GM12878 (cell line): ENCODE measurements at regions not wholly inside any gene's neighbourhood (a gene's known extent, or its start where the extent isn't known, plus 50 kb on each side); places are given as distances from the start of the nearest gene placed in this dataset.
A peak's percentile ranks its signal among the peaks of the same experiment; 100 is the strongest.

Experiments used
- ATAC-seq: fragments of 200-7000 bp; cut with Tn5 transposase; 3 replicates; pipeline ENCODE4 v1.9.1; 2020; ENCODE audit warnings: mild to moderate bottlenecking, moderate library complexity
- BruUV-seq: library from RNA; stranded (reverse); fragments of 400-500 nt; replicated peaks from 2 replicates; lab custom pipeline; 2021; lab: Mats Ljungman, UMichigan
- CTCF ChIA-PET: fragments of 300-600 bp; sonication (Branson Sonifier 250); formaldehyde crosslinking; extraction: SDS; loops from one replicate; lab custom pipeline; 2021; ENCODE audit warnings: inconsistent platforms; lab: Yijun Ruan, JAX
- POLR2A ChIA-PET: fragments of 350-600 bp; formaldehyde crosslinking; extraction: SDS; loops from one replicate; lab custom pipeline; 2021; ENCODE audit warnings: inconsistent platforms; lab: Charles Lee
- RAD21 ChIA-PET: fragments of 300-600 bp; sonication (Branson Sonifier 250); formaldehyde crosslinking; loops from one replicate; lab custom pipeline; 2023; ENCODE audit warnings: antibody characterized with exemption; ENCODE audit not compliant: unreplicated experiment; lab: Charles Lee
- SMC1A ChIA-PET: fragments of 300-600 bp; sonication (Branson Sonifier 250); formaldehyde crosslinking; loops from one replicate; lab custom pipeline; 2023; ENCODE audit not compliant: unreplicated experiment, uncharacterized antibody; lab: Charles Lee
- DNase-seq: peaks from one replicate; pipeline ENCODE4 v3.0.0-alpha.2; 2011; ENCODE audit warnings: low read depth, low spot score
- FAIRE-seq: peaks from 3 replicates; lab custom pipeline; 2011; peaks lifted over from hg19 to GRCh38; lab: Jason Lieb, UNC
- H2AFZ ChIP-seq: 2 replicates; pipeline ENCODE4 v1.6.0; 2011; ENCODE audit warnings: low read depth, low read length, control low read depth; ENCODE audit not compliant: control insufficient read depth
- H3K27ac ChIP-seq: 2 replicates; pipeline ENCODE4 v1.5.1; 2011; ENCODE audit warnings: control low read depth; ENCODE audit not compliant: control insufficient read depth, insufficient read depth
- H3K27me3 ChIP-seq, 2 experiments: replicated peaks in 1 of 2; 2 replicates each; pipeline versions ENCODE4 v1.6.0 to v1.6.1; 2011; ENCODE audit warnings: low read length in 1 of 2; ENCODE audit not compliant: control insufficient read depth in 2 of 2, insufficient read depth in 2 of 2
- H3K36me3 ChIP-seq, 2 experiments: 2 replicates each; pipeline ENCODE4 v1.5.1; 2011; ENCODE audit warnings: low read length in 1 of 2; ENCODE audit not compliant: control insufficient read depth in 2 of 2, insufficient read depth in 2 of 2
- H3K4me1 ChIP-seq: 2 replicates; pipeline ENCODE4 v1.6.1; 2011; ENCODE audit warnings: mild to moderate bottlenecking, low read length, moderate library complexity, mixed read lengths; ENCODE audit not compliant: control insufficient read depth, insufficient read depth
- H3K4me2 ChIP-seq: 2 replicates; pipeline ENCODE4 v1.6.0; 2011; ENCODE audit warnings: control low read depth; ENCODE audit not compliant: control insufficient read depth, insufficient read depth
- H3K4me3 ChIP-seq: fragments of 200-600 bp; sonication (generic); 2 replicates; pipeline ENCODE4 v1.5.1; 2016
- H3K79me2 ChIP-seq: 2 replicates; pipeline ENCODE4 v1.6.0; 2011; ENCODE audit warnings: low read length; ENCODE audit not compliant: control insufficient read depth, insufficient read depth
- H3K9ac ChIP-seq: 2 replicates; pipeline ENCODE4 v1.8.0; 2011; ENCODE audit warnings: low read length, control low read depth, mixed read lengths; ENCODE audit not compliant: control insufficient read depth, insufficient read depth
- H3K9me3 ChIP-seq: replicated peaks from 3 replicates; pipeline ENCODE4 v1.5.1; 2011; ENCODE audit warnings: mild to moderate bottlenecking, low read length; ENCODE audit not compliant: control insufficient read depth, insufficient read depth
- H4K20me1 ChIP-seq: 2 replicates; pipeline ENCODE4 v1.6.0; 2011; ENCODE audit not compliant: control insufficient read depth, insufficient read depth
- ATF7 ChIP-seq: fragments of 450-650 bp; IDR thresholded peaks from 2 replicates; pipeline ENCODE4 v1.6.1; 2016; ENCODE audit warnings: low read depth, mild to moderate bottlenecking
- CEBPZ ChIP-seq: fragments of 150-350 bp; IDR thresholded peaks from 2 replicates; pipeline ENCODE4 v1.6.1; 2016; ENCODE audit warnings: low read depth, low read length
- KAT2A ChIP-seq: conservative IDR thresholded peaks from 2 replicates; pipeline ENCODE4 v1.6.1; 2011; ENCODE audit warnings: low read depth, low read length; ENCODE audit not compliant: control insufficient read depth
- MTA2 ChIP-seq: fragments of 450-650 bp; IDR thresholded peaks from 2 replicates; pipeline ENCODE4 v1.6.1; 2016; ENCODE audit warnings: low read depth, mild to moderate bottlenecking, moderate library complexity
- SIX5 ChIP-seq: IDR thresholded peaks from 2 replicates; pipeline ENCODE4 v1.6.1; 2011; ENCODE audit warnings: mild to moderate bottlenecking, low read depth, low read length, moderate library complexity; ENCODE audit not compliant: severe bottlenecking
- STAT3 ChIP-seq: IDR thresholded peaks from 2 replicates; pipeline ENCODE4 v1.6.1; 2011; ENCODE audit warnings: low read depth, low read length, improper control_type of control experiment
- TCF3 ChIP-seq: IDR thresholded peaks from 2 replicates; pipeline ENCODE4 v1.6.1; 2012; ENCODE audit warnings: low read depth, mild to moderate bottlenecking, low read length, borderline replicate concordance; ENCODE audit not compliant: insufficient read depth
- ZNF24 ChIP-seq: fragments of 450-650 bp; IDR thresholded peaks from 2 replicates; pipeline ENCODE4 v1.6.1; 2017; ENCODE audit warnings: antibody characterized with exemption, mild to moderate bottlenecking
- WGBS: methylation state at CpG from one replicate; pipeline ENCODE4 v1.1.6; 2016; ENCODE audit warnings: low lambda C conversion rate; ENCODE audit not compliant: insufficient replicate concordance, insufficient coverage; ENCODE audit errors: missing lambda C conversion rate; 5-methylcytosine and 5-hydroxymethylcytosine counted together
- in situ Hi-C: fragments of 300-500 bp; cut with MboI; formaldehyde crosslinking; loops from 9 replicates; pipeline ENCODE4 v1.14.3; 2018; ENCODE audit warnings: mixed read lengths
- intact Hi-C: fragments of 100-400 bp; cut with micrococcal nuclease; formaldehyde crosslinking; loops from one replicate; pipeline ENCODE4 v1.14.2; 2022; ENCODE audit not compliant: unreplicated experiment
- TF ChIP-seq, protein P1 (sequence below): fragments of 450-650 bp; formaldehyde crosslinking; IDR thresholded peaks from 2 replicates; pipeline ENCODE4 v1.5.0; 2022; ENCODE audit warnings: mild to moderate bottlenecking, missing genetic modification characterization
- TF ChIP-seq, protein P2 (sequence below): fragments of 450-650 bp; IDR thresholded peaks from 2 replicates; pipeline ENCODE4 v1.6.1; 2017; ENCODE audit warnings: mild to moderate bottlenecking
- TF ChIP-seq, protein P3 (sequence below): fragments of 450-650 bp; IDR thresholded peaks from 2 replicates; pipeline ENCODE4 v1.6.1; 2017; ENCODE audit warnings: mild to moderate bottlenecking, moderate library complexity

GRCh38 chr11:92083123-92083522, 141.5 kb upstream of the FAT3 start:
- BruUV-seq, result no TSS peak
- CTCF ChIA-PET, result no interaction called here
- DNase-seq, result no peak
- POLR2A ChIA-PET, result no interaction called here
- H3K27ac ChIP-seq, result no peak overlapping the region
- no peak for FAIRE-seq
- H3K4me1 ChIP-seq, result no peaks in the 10 kb centered on the region
- H3K36me3 ChIP-seq, result no peaks in the 10 kb centered on the region
- no peaks in the 10 kb centered on the region for H3K27me3 ChIP-seq
- H3K79me2 ChIP-seq, result no peaks in the 10 kb centered on the region
- no peaks in the 10 kb centered on the region for H4K20me1 ChIP-seq
- H3K4me3 ChIP-seq, result no peak overlapping the region
- no peak overlapping the region for H2AFZ ChIP-seq
- ATAC-seq, result peak; percentile 32; the same call in 2 of the 3 replicates
- SMC1A ChIA-PET, result no interaction called here
- H3K4me2 ChIP-seq, result no peak overlapping the region
- H3K9ac ChIP-seq, result no peak overlapping the region
- RAD21 ChIA-PET, result no interaction called here
- in situ Hi-C loops, result no loop called here
- no peaks in the 10 kb centered on the region for H3K9me3 ChIP-seq
- 18% methylated on average over 3 of the region's 3 CpGs for WGBS
- intact Hi-C loops, result no loop called here
- TF ChIP-seq, protein P1, sequence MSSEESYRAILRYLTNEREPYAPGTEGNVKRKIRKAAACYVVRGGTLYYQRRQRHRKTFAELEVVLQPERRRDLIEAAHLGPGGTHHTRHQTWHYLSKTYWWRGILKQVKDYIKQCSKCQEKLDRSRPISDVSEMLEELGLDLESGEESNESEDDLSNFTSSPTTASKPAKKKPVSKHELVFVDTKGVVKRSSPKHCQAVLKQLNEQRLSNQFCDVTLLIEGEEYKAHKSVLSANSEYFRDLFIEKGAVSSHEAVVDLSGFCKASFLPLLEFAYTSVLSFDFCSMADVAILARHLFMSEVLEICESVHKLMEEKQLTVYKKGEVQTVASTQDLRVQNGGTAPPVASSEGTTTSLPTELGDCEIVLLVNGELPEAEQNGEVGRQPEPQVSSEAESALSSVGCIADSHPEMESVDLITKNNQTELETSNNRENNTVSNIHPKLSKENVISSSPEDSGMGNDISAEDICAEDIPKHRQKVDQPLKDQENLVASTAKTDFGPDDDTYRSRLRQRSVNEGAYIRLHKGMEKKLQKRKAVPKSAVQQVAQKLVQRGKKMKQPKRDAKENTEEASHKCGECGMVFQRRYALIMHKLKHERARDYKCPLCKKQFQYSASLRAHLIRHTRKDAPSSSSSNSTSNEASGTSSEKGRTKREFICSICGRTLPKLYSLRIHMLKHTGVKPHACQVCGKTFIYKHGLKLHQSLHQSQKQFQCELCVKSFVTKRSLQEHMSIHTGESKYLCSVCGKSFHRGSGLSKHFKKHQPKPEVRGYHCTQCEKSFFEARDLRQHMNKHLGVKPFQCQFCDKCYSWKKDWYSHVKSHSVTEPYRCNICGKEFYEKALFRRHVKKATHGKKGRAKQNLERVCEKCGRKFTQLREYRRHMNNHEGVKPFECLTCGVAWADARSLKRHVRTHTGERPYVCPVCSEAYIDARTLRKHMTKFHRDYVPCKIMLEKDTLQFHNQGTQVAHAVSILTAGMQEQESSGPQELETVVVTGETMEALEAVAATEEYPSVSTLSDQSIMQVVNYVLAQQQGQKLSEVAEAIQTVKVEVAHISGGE, result no peak
- TF ChIP-seq SIX5, result no peak
- no peak for TF ChIP-seq ZNF24
- no peak for TF ChIP-seq MTA2
- TF ChIP-seq, protein P2, sequence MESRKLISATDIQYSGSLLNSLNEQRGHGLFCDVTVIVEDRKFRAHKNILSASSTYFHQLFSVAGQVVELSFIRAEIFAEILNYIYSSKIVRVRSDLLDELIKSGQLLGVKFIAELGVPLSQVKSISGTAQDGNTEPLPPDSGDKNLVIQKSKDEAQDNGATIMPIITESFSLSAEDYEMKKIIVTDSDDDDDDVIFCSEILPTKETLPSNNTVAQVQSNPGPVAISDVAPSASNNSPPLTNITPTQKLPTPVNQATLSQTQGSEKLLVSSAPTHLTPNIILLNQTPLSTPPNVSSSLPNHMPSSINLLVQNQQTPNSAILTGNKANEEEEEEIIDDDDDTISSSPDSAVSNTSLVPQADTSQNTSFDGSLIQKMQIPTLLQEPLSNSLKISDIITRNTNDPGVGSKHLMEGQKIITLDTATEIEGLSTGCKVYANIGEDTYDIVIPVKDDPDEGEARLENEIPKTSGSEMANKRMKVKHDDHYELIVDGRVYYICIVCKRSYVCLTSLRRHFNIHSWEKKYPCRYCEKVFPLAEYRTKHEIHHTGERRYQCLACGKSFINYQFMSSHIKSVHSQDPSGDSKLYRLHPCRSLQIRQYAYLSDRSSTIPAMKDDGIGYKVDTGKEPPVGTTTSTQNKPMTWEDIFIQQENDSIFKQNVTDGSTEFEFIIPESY, result no peak
- TF ChIP-seq STAT3, result no peak
- no peak for TF ChIP-seq CEBPZ
- TF ChIP-seq, protein P3, sequence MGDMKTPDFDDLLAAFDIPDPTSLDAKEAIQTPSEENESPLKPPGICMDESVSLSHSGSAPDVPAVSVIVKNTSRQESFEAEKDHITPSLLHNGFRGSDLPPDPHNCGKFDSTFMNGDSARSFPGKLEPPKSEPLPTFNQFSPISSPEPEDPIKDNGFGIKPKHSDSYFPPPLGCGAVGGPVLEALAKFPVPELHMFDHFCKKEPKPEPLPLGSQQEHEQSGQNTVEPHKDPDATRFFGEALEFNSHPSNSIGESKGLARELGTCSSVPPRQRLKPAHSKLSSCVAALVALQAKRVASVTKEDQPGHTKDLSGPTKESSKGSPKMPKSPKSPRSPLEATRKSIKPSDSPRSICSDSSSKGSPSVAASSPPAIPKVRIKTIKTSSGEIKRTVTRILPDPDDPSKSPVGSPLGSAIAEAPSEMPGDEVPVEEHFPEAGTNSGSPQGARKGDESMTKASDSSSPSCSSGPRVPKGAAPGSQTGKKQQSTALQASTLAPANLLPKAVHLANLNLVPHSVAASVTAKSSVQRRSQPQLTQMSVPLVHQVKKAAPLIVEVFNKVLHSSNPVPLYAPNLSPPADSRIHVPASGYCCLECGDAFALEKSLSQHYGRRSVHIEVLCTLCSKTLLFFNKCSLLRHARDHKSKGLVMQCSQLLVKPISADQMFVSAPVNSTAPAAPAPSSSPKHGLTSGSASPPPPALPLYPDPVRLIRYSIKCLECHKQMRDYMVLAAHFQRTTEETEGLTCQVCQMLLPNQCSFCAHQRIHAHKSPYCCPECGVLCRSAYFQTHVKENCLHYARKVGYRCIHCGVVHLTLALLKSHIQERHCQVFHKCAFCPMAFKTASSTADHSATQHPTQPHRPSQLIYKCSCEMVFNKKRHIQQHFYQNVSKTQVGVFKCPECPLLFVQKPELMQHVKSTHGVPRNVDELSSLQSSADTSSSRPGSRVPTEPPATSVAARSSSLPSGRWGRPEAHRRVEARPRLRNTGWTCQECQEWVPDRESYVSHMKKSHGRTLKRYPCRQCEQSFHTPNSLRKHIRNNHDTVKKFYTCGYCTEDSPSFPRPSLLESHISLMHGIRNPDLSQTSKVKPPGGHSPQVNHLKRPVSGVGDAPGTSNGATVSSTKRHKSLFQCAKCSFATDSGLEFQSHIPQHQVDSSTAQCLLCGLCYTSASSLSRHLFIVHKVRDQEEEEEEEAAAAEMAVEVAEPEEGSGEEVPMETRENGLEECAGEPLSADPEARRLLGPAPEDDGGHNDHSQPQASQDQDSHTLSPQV, result no peak
- TF ChIP-seq TCF3, result no peak
- TF ChIP-seq KAT2A, result no peak
- no peak for TF ChIP-seq ATF7
